Breast epithelium (tissue), 4 donors: ENCODE measurements at regions not wholly inside any gene's neighbourhood (a gene's known extent, or its start where the extent isn't known, plus 50 kb on each side); places are given as distances from the start of the nearest gene placed in this dataset.
"Not testable (repeated sequence)": the region's sequence is repeated elsewhere in the genome, so short reads cannot be mapped to it uniquely, and the experiment has no call there.

ENCODE experiments used
- DNase-seq, 2 donors: peaks; one replicate each; pipeline ENCODE4 v3.0.0-alpha.2; 2019; ENCODE audit warnings: low spot score in 2 of 2
- H3K27ac ChIP-seq, 2 donors: fragments of 200-600 bp; sonication (generic) in 1 of 2; one replicate each; pipeline ENCODE4 v1.5.1; 2016 to 2019; ENCODE audit warnings: mild to moderate bottlenecking in 1 of 2
- H3K27me3 ChIP-seq, 2 donors: fragments of 200-600 bp; sonication (generic) in 1 of 2; one replicate each; pipeline versions ENCODE4 v1.5.1 to v1.6.0; 2017 to 2019; ENCODE audit warnings: control low read depth in 1 of 2, mild to moderate bottlenecking in 1 of 2
- H3K36me3 ChIP-seq: fragments of 200-600 bp; one replicate; pipeline ENCODE4 v1.5.1; 2019
- H3K4me1 ChIP-seq, 2 donors: fragments of 200-600 bp; sonication (generic); one replicate each; pipeline ENCODE4 v1.5.1; 2016 to 2019; ENCODE audit warnings: control low read depth in 1 of 2
- H3K4me3 ChIP-seq, 3 donors: fragments of 200-600 bp; sonication (generic); 1 replicate in 2 of 3; 2 replicates in 1 of 3; pipeline ENCODE4 v1.5.1; 2016 to 2019; ENCODE audit warnings: mild to moderate bottlenecking in 3 of 3, moderate library complexity in 2 of 3
- H3K9me3 ChIP-seq, 2 donors: fragments of 200-600 bp; sonication (generic) in 1 of 2; one replicate each; pipeline ENCODE4 v1.5.1; 2016 to 2019; ENCODE audit warnings: control low read depth in 1 of 2
- CTCF ChIP-seq, 3 donors: fragments of 450-650 bp; IDR thresholded peaks; one replicate each; pipeline ENCODE4 v1.5.1; 2016 to 2017; ENCODE audit warnings: antibody characterized with exemption in 3 of 3, mild to moderate bottlenecking in 3 of 3, moderate library complexity in 3 of 3
- POLR2A ChIP-seq: fragments of 450-650 bp; IDR thresholded peaks from one replicate; pipeline ENCODE4 v1.6.1; 2016; ENCODE audit warnings: antibody characterized with exemption, mild to moderate bottlenecking, moderate library complexity
- POLR2AphosphoS5 ChIP-seq, 3 donors: sonication (generic); formaldehyde crosslinking; IDR thresholded peaks; one replicate each; pipeline ENCODE4 v1.6.1; 2017; ENCODE audit warnings: antibody characterized with exemption in 3 of 3
- intact Hi-C: fragments of 100-400 bp; cut with DNase I; formaldehyde crosslinking; loops from one replicate; pipeline ENCODE4 v1.15.1; 2023; ENCODE audit warnings: low total_unique reads

- no peaks in the 10 kb centered on the region for H3K27me3 ChIP-seq
- no peak overlapping the region for H3K27ac ChIP-seq
- no peak for DNase-seq
- intact Hi-C loops = no loop called here
- TF ChIP-seq POLR2A = no peak
- no peak for TF ChIP-seq POLR2AphosphoS5 (IDR thresholded peaks at IDR 0.05)
- no peak for TF ChIP-seq CTCF (IDR thresholded peaks at IDR 0.05)
- H3K9me3 ChIP-seq = no peaks in the 10 kb centered on the region
- H3K36me3 ChIP-seq = no peaks in the 10 kb centered on the region
- H3K4me3 ChIP-seq = no peak overlapping the region
- H3K4me1 ChIP-seq = no peaks in the 10 kb centered on the region
Measured at GRCh38 chr4:186805020-186805820, 81.6 kb upstream of the FAT1 start.

- H3K4me3 ChIP-seq, H3K4me1 ChIP-seq, H3K36me3 ChIP-seq, H3K27me3 ChIP-seq, H3K9me3 ChIP-seq, DNase-seq, intact Hi-C loops, H3K27ac ChIP-seq: not testable (repeated sequence)
Measured at GRCh38 chr4:186805917-186806316, 82.3 kb upstream of the FAT1 start.

GRCh38 chr4:186806679-186807421 lies 83.2 kb upstream of the FAT1 start:
- TF ChIP-seq POLR2A (no peak), CTCF (IDR thresholded peaks at IDR 0.05) (no peak), POLR2AphosphoS5 (IDR thresholded peaks at IDR 0.05) (no peak)
- no peak for DNase-seq
- H3K4me1 ChIP-seq = no peaks in the 10 kb centered on the region
- no peaks in the 10 kb centered on the region for H3K36me3 ChIP-seq
- H3K27me3 ChIP-seq = no peaks in the 10 kb centered on the region
- intact Hi-C loops = no loop called here
- no peak overlapping the region for H3K27ac ChIP-seq
- H3K9me3 ChIP-seq = no peaks in the 10 kb centered on the region
- H3K4me3 ChIP-seq = no peak overlapping the region

GRCh38 chr4:186807808-186808629 lies 84.4 kb upstream of the FAT1 start:
- DNase-seq = no peak
- Histone ChIP-seq H3K36me3 (no peaks in the 10 kb centered on the region), H3K4me3 (no peak overlapping the region), H3K4me1 (no peaks in the 10 kb centered on the region), H3K27ac (no peak overlapping the region), H3K27me3 (no peaks in the 10 kb centered on the region), H3K9me3 (no peaks in the 10 kb centered on the region)
- intact Hi-C loops = no loop called here
- no peak for TF ChIP-seq POLR2A
- no peak for TF ChIP-seq POLR2AphosphoS5 (IDR thresholded peaks at IDR 0.05)
- TF ChIP-seq CTCF (IDR thresholded peaks at IDR 0.05) = no peak

GRCh38 chr4:186808630-186809018 lies 85.0 kb upstream of the FAT1 start:
- no peak overlapping the region for H3K4me3 ChIP-seq
- intact Hi-C loops = no loop called here
- no peak overlapping the region for H3K27ac ChIP-seq
- H3K36me3 ChIP-seq = no peaks in the 10 kb centered on the region
- no peaks in the 10 kb centered on the region for H3K4me1 ChIP-seq
- TF ChIP-seq POLR2A (no peak), CTCF (IDR thresholded peaks at IDR 0.05) (no peak), POLR2AphosphoS5 (IDR thresholded peaks at IDR 0.05) (no peak)
- H3K27me3 ChIP-seq = no peaks in the 10 kb centered on the region
- no peak for DNase-seq
- H3K9me3 ChIP-seq = no peaks in the 10 kb centered on the region
